Spleen (tissue), 3 donors: ENCODE measurements at regions not wholly inside any gene's neighbourhood (a gene's known extent, or its start where the extent isn't known, plus 50 kb on each side); places are given as distances from the start of the nearest gene placed in this dataset.

Experiments
- POLR2A ChIP-seq, 3 donors: fragments of 450-650 bp; IDR thresholded peaks; one replicate each; pipeline ENCODE4 v1.5.1; 2017; ENCODE audit warnings: antibody characterized with exemption in 3 of 3, mild to moderate bottlenecking in 1 of 3
- POLR2AphosphoS5 ChIP-seq, 3 donors: sonication (generic); formaldehyde crosslinking; IDR thresholded peaks; one replicate each; pipeline ENCODE4 v1.5.1; 2017; ENCODE audit warnings: antibody characterized with exemption in 3 of 3

DNA sequence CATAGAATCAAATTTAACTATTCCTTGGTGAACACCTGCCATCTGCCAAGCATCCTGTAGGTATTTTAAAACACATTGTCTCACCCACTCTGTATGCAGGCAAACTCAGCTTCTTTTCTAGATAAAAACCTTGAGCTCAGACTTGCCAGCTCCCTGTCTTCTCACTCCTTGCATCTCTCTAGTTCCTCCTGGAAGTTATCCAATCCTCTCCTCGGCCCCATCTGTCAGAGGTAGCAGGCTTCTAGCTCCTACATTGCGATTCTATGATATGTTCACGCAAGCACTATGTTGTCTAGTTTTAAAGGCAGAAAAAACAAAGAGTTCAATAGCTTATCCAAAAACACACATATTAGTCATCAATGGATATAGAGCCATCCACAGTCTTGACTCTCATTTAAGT lies 67.0 kb upstream of the APCDD1 start:
- TF ChIP-seq POLR2A (IDR thresholded peaks at IDR 0.05) = no peak
- TF ChIP-seq POLR2AphosphoS5 (IDR thresholded peaks at IDR 0.05) = no peak
